ENCODE measurements at regions not wholly inside any gene's neighbourhood (a gene's known extent, or its start where the extent isn't known, plus 50 kb on each side); places are given as distances from the start of the nearest gene placed in this dataset.

DNA sequence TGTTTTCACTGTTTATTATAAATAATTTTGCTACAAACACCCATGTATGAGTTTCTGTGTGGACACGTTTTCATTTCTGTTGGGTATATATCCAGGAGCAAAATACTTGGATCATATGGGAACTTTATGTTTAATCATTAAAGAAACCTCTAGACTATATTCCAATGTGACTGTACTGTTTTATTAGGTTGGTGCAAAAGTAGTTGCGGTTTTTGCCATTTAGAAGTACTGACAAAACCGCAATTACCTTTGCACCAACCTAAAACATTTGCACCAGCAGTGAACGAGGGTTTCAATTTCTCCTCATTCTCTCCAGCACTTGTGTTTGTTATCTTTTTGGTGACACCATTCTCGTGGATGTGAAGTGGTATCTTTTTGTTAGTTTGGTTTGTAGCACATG, 565.0 kb downstream of the TRIML1 start:
- Histone ChIP-seq H3K27ac (ENCODE audit: extremely low read depth, low read depth, low read length) (no peak overlapping the region), H3K9me3 (ENCODE audit: control insufficient read depth, insufficient read depth, low read depth, low read length) (no peaks in the 10 kb centered on the region), H3K36me3 (ENCODE audit: control insufficient read depth in 2 of 2, insufficient read depth in 1 of 2, low read length in 2 of 2) (no peaks in the 10 kb centered on the region), H3K4me3 (ENCODE audit: low read depth, low read length) (no peak overlapping the region), H3K4me1 (ENCODE audit: control insufficient read depth, insufficient read depth, low read length) (no peaks in the 10 kb centered on the region)
- no peak for TF ChIP-seq ZNF776 (tag by site-specific recombination; IDR thresholded peaks at IDR 0.05; ENCODE audit: borderline replicate concordance)
- TF ChIP-seq, protein P1, sequence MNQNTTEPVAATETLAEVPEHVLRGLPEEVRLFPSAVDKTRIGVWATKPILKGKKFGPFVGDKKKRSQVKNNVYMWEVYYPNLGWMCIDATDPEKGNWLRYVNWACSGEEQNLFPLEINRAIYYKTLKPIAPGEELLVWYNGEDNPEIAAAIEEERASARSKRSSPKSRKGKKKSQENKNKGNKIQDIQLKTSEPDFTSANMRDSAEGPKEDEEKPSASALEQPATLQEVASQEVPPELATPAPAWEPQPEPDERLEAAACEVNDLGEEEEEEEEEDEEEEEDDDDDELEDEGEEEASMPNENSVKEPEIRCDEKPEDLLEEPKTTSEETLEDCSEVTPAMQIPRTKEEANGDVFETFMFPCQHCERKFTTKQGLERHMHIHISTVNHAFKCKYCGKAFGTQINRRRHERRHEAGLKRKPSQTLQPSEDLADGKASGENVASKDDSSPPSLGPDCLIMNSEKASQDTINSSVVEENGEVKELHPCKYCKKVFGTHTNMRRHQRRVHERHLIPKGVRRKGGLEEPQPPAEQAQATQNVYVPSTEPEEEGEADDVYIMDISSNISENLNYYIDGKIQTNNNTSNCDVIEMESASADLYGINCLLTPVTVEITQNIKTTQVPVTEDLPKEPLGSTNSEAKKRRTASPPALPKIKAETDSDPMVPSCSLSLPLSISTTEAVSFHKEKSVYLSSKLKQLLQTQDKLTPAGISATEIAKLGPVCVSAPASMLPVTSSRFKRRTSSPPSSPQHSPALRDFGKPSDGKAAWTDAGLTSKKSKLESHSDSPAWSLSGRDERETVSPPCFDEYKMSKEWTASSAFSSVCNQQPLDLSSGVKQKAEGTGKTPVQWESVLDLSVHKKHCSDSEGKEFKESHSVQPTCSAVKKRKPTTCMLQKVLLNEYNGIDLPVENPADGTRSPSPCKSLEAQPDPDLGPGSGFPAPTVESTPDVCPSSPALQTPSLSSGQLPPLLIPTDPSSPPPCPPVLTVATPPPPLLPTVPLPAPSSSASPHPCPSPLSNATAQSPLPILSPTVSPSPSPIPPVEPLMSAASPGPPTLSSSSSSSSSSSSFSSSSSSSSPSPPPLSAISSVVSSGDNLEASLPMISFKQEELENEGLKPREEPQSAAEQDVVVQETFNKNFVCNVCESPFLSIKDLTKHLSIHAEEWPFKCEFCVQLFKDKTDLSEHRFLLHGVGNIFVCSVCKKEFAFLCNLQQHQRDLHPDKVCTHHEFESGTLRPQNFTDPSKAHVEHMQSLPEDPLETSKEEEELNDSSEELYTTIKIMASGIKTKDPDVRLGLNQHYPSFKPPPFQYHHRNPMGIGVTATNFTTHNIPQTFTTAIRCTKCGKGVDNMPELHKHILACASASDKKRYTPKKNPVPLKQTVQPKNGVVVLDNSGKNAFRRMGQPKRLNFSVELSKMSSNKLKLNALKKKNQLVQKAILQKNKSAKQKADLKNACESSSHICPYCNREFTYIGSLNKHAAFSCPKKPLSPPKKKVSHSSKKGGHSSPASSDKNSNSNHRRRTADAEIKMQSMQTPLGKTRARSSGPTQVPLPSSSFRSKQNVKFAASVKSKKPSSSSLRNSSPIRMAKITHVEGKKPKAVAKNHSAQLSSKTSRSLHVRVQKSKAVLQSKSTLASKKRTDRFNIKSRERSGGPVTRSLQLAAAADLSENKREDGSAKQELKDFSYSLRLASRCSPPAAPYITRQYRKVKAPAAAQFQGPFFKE (tag by site-specific recombination; IDR thresholded peaks at IDR 0.05; ENCODE audit: borderline replicate concordance): no peak
- no peak for TF ChIP-seq ZNF133 (tag by site-specific recombination; IDR thresholded peaks at IDR 0.05)
- no peak for TF ChIP-seq ZNF558 (tag by site-specific recombination; IDR thresholded peaks at IDR 0.05)
- no peak for TF ChIP-seq ZBTB10 (tag by site-specific recombination; IDR thresholded peaks at IDR 0.05)
- POLR2A ChIA-PET: no interaction called here
- CTCF ChIA-PET: interaction anchor here (0.8 kb wide), 1 partner anchor 39 kb away, joined by 3 read pairs; no protein-coding TSS in a partner anchor

GRCh38 chr4:188707036-188707435, 567.8 kb downstream of the TRIML1 start:
- ChIA-PET CTCF (no interaction called here), POLR2A (no interaction called here)
- Histone ChIP-seq H3K4me1 (ENCODE audit: control insufficient read depth, insufficient read depth, low read length) (no peaks in the 10 kb centered on the region), H3K27ac (ENCODE audit: extremely low read depth, low read depth, low read length) (no peak overlapping the region), H3K4me3 (ENCODE audit: low read depth, low read length) (no peak overlapping the region), H3K36me3 (ENCODE audit: control insufficient read depth in 2 of 2, insufficient read depth in 1 of 2, low read length in 2 of 2) (no peaks in the 10 kb centered on the region), H3K9me3 (ENCODE audit: control insufficient read depth, insufficient read depth, low read depth, low read length) (no peaks in the 10 kb centered on the region)
- TF ChIP-seq PBX3 (CRISPR knock-in tag; IDR thresholded peaks at IDR 0.05): no peak
- no peak for TF ChIP-seq ZNF18 (tag by site-specific recombination; IDR thresholded peaks at IDR 0.05)
- no peak for TF ChIP-seq RBAK (tag by site-specific recombination; IDR thresholded peaks at IDR 0.05)
- TF ChIP-seq ZNF391 (tag by site-specific recombination; IDR thresholded peaks at IDR 0.05; ENCODE audit: borderline replicate concordance, low read depth): no peak
- no peak for TF ChIP-seq ZNF114 (tag by site-specific recombination; IDR thresholded peaks at IDR 0.05)
- no peak for TF ChIP-seq ELK4 (IDR thresholded peaks at IDR 0.05; ENCODE audit: borderline replicate concordance, low read depth, low read length)
- TF ChIP-seq, protein P2, sequence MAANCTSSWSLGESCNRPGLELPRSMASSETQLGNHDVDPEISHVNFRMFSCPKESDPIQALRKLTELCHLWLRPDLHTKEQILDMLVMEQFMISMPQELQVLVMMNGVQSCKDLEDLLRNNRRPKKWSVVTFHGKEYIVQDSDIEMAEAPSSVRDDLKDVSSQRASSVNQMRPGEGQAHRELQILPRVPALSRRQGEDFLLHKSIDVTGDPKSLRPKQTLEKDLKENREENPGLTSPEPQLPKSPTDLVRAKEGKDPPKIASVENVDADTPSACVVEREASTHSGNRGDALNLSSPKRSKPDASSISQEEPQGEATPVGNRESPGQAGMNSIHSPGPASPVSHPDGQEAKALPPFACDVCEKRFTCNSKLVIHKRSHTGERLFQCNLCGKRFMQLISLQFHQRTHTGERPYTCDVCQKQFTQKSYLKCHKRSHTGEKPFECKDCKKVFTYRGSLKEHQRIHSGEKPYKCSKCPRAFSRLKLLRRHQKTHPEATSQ (tag by site-specific recombination; IDR thresholded peaks at IDR 0.05): no peak
- TF ChIP-seq ZNF76 (tag by site-specific recombination; IDR thresholded peaks at IDR 0.05; ENCODE audit: borderline replicate concordance, low read depth): no peak
- no peak for TF ChIP-seq ZNF747 (tag by site-specific recombination; IDR thresholded peaks at IDR 0.05)
- TF ChIP-seq, protein P3, sequence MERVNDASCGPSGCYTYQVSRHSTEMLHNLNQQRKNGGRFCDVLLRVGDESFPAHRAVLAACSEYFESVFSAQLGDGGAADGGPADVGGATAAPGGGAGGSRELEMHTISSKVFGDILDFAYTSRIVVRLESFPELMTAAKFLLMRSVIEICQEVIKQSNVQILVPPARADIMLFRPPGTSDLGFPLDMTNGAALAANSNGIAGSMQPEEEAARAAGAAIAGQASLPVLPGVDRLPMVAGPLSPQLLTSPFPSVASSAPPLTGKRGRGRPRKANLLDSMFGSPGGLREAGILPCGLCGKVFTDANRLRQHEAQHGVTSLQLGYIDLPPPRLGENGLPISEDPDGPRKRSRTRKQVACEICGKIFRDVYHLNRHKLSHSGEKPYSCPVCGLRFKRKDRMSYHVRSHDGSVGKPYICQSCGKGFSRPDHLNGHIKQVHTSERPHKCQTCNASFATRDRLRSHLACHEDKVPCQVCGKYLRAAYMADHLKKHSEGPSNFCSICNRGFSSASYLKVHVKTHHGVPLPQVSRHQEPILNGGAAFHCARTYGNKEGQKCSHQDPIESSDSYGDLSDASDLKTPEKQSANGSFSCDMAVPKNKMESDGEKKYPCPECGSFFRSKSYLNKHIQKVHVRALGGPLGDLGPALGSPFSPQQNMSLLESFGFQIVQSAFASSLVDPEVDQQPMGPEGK (tag by site-specific recombination; IDR thresholded peaks at IDR 0.05): no peak
